Keratinocyte (primary cell): ENCODE measurements at regions not wholly inside any gene's neighbourhood (a gene's known extent, or its start where the extent isn't known, plus 50 kb on each side); places are given as distances from the start of the nearest gene placed in this dataset.

Experiments
- DNase-seq: peaks from one replicate; pipeline ENCODE4 v3.0.0-alpha.2; 2011; ENCODE audit warnings: low read depth, missing footprints, low spot score
- FAIRE-seq: peaks from 2 replicates; lab custom pipeline; 2011; peaks lifted over from hg19 to GRCh38; lab: Jason Lieb, UNC
- H2AFZ ChIP-seq: 2 replicates; pipeline ENCODE4 v1.6.0; 2012; ENCODE audit warnings: low read length, control low read depth, inconsistent platforms; ENCODE audit not compliant: control insufficient read depth
- H3K27ac ChIP-seq: 2 replicates; pipeline ENCODE4 v1.5.1; 2011; ENCODE audit warnings: low read length; ENCODE audit not compliant: control insufficient read depth, insufficient read depth
- H3K27me3 ChIP-seq: 3 replicates; pipeline ENCODE4 v1.6.0; 2011; ENCODE audit warnings: low read length; ENCODE audit not compliant: control insufficient read depth, insufficient read depth; ENCODE audit errors: extremely low read depth
- H3K36me3 ChIP-seq, 2 experiments: 2 replicates in 1 of 2; 3 replicates in 1 of 2; pipeline ENCODE4 v1.5.1; 2011; ENCODE audit warnings: low read length in 2 of 2, mild to moderate bottlenecking in 1 of 2; ENCODE audit not compliant: control insufficient read depth in 2 of 2, insufficient read depth in 2 of 2; ENCODE audit errors: extremely low read depth in 1 of 2
- H3K4me1 ChIP-seq: 3 replicates; pipeline ENCODE4 v1.5.1; 2011; ENCODE audit warnings: low read length; ENCODE audit not compliant: control insufficient read depth, insufficient read depth; ENCODE audit errors: extremely low read depth
- H3K4me2 ChIP-seq: 3 replicates; pipeline ENCODE4 v1.6.0; 2011; ENCODE audit warnings: low read depth, low read length; ENCODE audit not compliant: control insufficient read depth, insufficient read depth; ENCODE audit errors: extremely low read depth
- H3K4me3 ChIP-seq, 3 experiments: fragments of 200-600 bp in 1 of 3; sonication (generic) in 1 of 3; 2 replicates in 2 of 3; 3 replicates in 1 of 3; pipeline ENCODE4 v1.5.1; 2011 to 2016; ENCODE audit warnings: low read length in 3 of 3, mild to moderate bottlenecking in 3 of 3, control low read depth in 2 of 3, inconsistent platforms in 1 of 3, low read depth in 1 of 3, mixed read lengths in 1 of 3, mixed run types in 1 of 3, moderate library complexity in 1 of 3; ENCODE audit not compliant: control insufficient read depth in 2 of 3, insufficient read depth in 2 of 3; ENCODE audit errors: extremely low read depth in 1 of 3
- H3K79me2 ChIP-seq: 2 replicates; pipeline ENCODE4 v1.6.0; 2012; ENCODE audit warnings: low read length; ENCODE audit not compliant: control insufficient read depth, insufficient read depth
- H3K9ac ChIP-seq: 3 replicates; pipeline ENCODE4 v1.6.0; 2011; ENCODE audit warnings: low read length; ENCODE audit not compliant: control insufficient read depth, insufficient read depth; ENCODE audit errors: extremely low read depth
- H3K9me1 ChIP-seq: 3 replicates; pipeline ENCODE4 v1.6.0; 2011; ENCODE audit warnings: low read length; ENCODE audit not compliant: control insufficient read depth, insufficient read depth; ENCODE audit errors: extremely low read depth
- H3K9me3 ChIP-seq: 2 replicates; pipeline ENCODE4 v1.5.1; 2012; ENCODE audit warnings: low read depth, low read length; ENCODE audit not compliant: control insufficient read depth
- H4K20me1 ChIP-seq: 3 replicates; pipeline ENCODE4 v1.6.0; 2011; ENCODE audit warnings: low read length; ENCODE audit not compliant: control insufficient read depth, insufficient read depth; ENCODE audit errors: extremely low read depth
- EZH2 ChIP-seq: IDR thresholded peaks from one replicate; pipeline ENCODE4 v1.6.1; 2012; ENCODE audit warnings: inconsistent platforms, mild to moderate bottlenecking, low read length, moderate library complexity
- dilution Hi-C: fragments of 300-500 bp; cut with MboI; formaldehyde crosslinking; loops from one replicate; pipeline ENCODE4 v1.7.0; 2020; ENCODE audit warnings: low sequenced_read_pairs; ENCODE audit not compliant: extremely low pct_ligation_motif_present
- TF ChIP-seq, protein P1 (sequence below), 3 experiments: IDR thresholded peaks in 1 of 3; conservative IDR thresholded peaks in 1 of 3; optimal IDR thresholded peaks in 1 of 3; 2 replicates in 2 of 3; 3 replicates in 1 of 3; pipeline versions ENCODE3 to v1.5.1; 2011; ENCODE audit warnings: low read length in 3 of 3, mild to moderate bottlenecking in 3 of 3, moderate library complexity in 2 of 3, control low read depth in 1 of 3, inconsistent platforms in 1 of 3; ENCODE audit not compliant: insufficient read depth in 2 of 3; ENCODE audit errors: extremely low read depth in 1 of 3

DNA sequence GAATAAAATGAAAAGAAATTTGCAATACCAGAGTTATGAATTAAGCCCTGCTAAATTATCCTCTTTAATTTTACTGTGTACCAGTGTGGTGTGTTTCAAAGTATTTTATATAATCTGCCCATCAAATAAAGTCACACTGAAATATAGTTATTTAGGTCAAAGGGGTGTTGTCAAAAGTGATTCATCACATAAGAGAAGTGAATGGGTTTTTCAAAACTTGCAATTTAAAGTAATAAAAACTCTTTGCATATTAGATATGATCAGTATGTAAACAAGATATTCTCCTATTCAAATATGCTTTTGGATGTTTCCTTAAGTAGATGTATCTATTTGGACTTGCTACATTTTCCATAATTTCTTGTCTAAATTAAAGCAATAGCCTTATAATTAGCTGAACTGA lies 1183.0 kb upstream of the CDH18 start:
- Histone ChIP-seq H3K27ac (no peak overlapping the region), H3K27me3 (no peaks in the 10 kb centered on the region), H3K4me1 (no peaks in the 10 kb centered on the region), H2AFZ (no peak overlapping the region), H3K4me3 (no peak overlapping the region), H3K36me3 (no peaks in the 10 kb centered on the region), H3K9me3 (no peaks in the 10 kb centered on the region), H3K9me1 (no peaks in the 10 kb centered on the region), H3K79me2 (no peaks in the 10 kb centered on the region), H3K9ac (no peak overlapping the region), H3K4me2 (no peak overlapping the region), H4K20me1 (no peaks in the 10 kb centered on the region)
- no peak for DNase-seq
- dilution Hi-C loops, result no loop called here
- no peak for FAIRE-seq
- TF ChIP-seq EZH2, result no peak
- TF ChIP-seq, protein P1, sequence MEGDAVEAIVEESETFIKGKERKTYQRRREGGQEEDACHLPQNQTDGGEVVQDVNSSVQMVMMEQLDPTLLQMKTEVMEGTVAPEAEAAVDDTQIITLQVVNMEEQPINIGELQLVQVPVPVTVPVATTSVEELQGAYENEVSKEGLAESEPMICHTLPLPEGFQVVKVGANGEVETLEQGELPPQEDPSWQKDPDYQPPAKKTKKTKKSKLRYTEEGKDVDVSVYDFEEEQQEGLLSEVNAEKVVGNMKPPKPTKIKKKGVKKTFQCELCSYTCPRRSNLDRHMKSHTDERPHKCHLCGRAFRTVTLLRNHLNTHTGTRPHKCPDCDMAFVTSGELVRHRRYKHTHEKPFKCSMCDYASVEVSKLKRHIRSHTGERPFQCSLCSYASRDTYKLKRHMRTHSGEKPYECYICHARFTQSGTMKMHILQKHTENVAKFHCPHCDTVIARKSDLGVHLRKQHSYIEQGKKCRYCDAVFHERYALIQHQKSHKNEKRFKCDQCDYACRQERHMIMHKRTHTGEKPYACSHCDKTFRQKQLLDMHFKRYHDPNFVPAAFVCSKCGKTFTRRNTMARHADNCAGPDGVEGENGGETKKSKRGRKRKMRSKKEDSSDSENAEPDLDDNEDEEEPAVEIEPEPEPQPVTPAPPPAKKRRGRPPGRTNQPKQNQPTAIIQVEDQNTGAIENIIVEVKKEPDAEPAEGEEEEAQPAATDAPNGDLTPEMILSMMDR (optimal IDR thresholded peaks at IDR 0.05 in 1 of 3, IDR thresholded peaks at IDR 0.05 in 1 of 3, conservative IDR thresholded peaks at IDR 0.05 in 1 of 3; ENCODE audit: extremely low read depth in 1 of 3, insufficient read depth in 2 of 3, low read length in 3 of 3), result no peak

DNA sequence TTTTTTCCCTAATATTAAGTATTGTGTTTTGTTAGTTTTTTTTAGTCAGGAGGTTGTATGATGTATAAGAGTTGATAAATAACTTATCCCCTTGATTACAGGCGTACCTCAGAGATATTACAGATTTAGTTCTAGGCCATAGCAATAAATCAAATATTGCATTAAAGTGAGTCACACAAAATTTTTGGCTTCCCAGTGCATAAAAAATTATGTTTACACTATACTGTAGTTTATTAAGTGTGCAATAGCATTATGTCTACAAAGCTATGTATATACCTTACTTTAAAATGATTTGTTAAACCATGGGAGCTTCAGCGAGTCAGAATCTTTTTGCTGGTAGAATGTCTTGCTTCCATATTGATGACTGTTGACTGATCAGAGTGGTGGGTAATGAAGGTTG lies 1180.6 kb upstream of the CDH18 start:
- no peak for FAIRE-seq
- H3K4me3 ChIP-seq, result no peak overlapping the region
- H3K9me1 ChIP-seq, result no peaks in the 10 kb centered on the region
- dilution Hi-C loops, result no loop called here
- H3K9ac ChIP-seq, result no peak overlapping the region
- no peak for DNase-seq
- H2AFZ ChIP-seq, result no peak overlapping the region
- H3K4me2 ChIP-seq, result no peak overlapping the region
- no peaks in the 10 kb centered on the region for H3K27me3 ChIP-seq
- H3K36me3 ChIP-seq, result no peaks in the 10 kb centered on the region
- TF ChIP-seq, protein P1 (optimal IDR thresholded peaks at IDR 0.05 in 1 of 3, IDR thresholded peaks at IDR 0.05 in 1 of 3, conservative IDR thresholded peaks at IDR 0.05 in 1 of 3; ENCODE audit: extremely low read depth in 1 of 3, insufficient read depth in 2 of 3, low read length in 3 of 3), result no peak
- no peak overlapping the region for H3K27ac ChIP-seq
- H3K9me3 ChIP-seq, result no peaks in the 10 kb centered on the region
- no peaks in the 10 kb centered on the region for H3K4me1 ChIP-seq
- no peaks in the 10 kb centered on the region for H3K79me2 ChIP-seq
- no peaks in the 10 kb centered on the region for H4K20me1 ChIP-seq
